HepG2 (cell line): ENCODE measurements at regions not wholly inside any gene's neighbourhood (a gene's known extent, or its start where the extent isn't known, plus 50 kb on each side); places are given as distances from the start of the nearest gene placed in this dataset.

Source experiments
- MED13 ChIP-seq: sonication (generic); formaldehyde crosslinking; IDR thresholded peaks from 2 replicates; pipeline ENCODE4 v1.5.0; 2020; ENCODE audit warnings: missing genetic modification reagents
- MEIS1 ChIP-seq: sonication (generic); formaldehyde crosslinking; IDR thresholded peaks from 2 replicates; pipeline ENCODE4 v1.9.0; 2021; ENCODE audit warnings: mild to moderate bottlenecking, missing genetic modification reagents, moderate library complexity, borderline replicate concordance
- POLR2A ChIP-seq, 2 experiments: IDR thresholded peaks; 2 replicates each; pipeline ENCODE4 v1.6.1; 2011; ENCODE audit warnings: low read depth in 2 of 2, low read length in 2 of 2, mild to moderate bottlenecking in 1 of 2, moderate library complexity in 1 of 2; ENCODE audit not compliant: insufficient read depth in 1 of 2
- USF2 ChIP-seq, 2 experiments: sonication (generic) in 1 of 2; formaldehyde crosslinking in 1 of 2; IDR thresholded peaks; 2 replicates each; pipeline versions ENCODE4 v1.5.1 to v1.6.1; 2011 to 2020; ENCODE audit warnings: borderline replicate concordance in 1 of 2, low read depth in 1 of 2, low read length in 1 of 2, mild to moderate bottlenecking in 1 of 2, missing genetic modification reagents in 1 of 2, moderate library complexity in 1 of 2
- ZNF549 ChIP-seq: sonication (generic); formaldehyde crosslinking; IDR thresholded peaks from 2 replicates; pipeline ENCODE4 v1.5.0; 2020; ENCODE audit warnings: missing genetic modification reagents
- TF ChIP-seq, protein P1 (sequence below): sonication (generic); formaldehyde crosslinking; conservative IDR thresholded peaks from 2 replicates; pipeline ENCODE4 v1.4.0; 2020; ENCODE audit warnings: missing genetic modification reagents
- TF ChIP-seq, protein P2 (sequence below): sonication (generic); formaldehyde crosslinking; IDR thresholded peaks from 2 replicates; pipeline ENCODE4 v1.5.0; 2020; ENCODE audit warnings: mild to moderate bottlenecking, missing genetic modification reagents, moderate library complexity

DNA sequence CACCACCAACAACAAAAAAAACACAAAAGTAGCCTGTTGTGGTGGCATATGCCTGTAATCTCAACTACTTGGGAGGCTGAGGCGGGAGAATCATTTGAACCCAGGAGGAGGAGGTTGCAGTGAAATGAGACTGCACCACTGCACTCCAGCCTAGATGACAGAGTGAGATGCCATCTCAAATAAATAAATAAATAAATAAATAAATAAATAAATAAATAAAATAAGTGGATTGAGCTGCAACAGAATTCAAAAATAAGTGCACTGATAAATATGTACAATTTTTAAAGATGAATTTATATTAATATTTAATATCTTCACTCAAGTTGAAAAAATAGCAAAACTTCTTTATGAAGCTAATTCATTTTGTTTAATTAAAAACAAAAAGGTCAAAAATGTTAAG, 259.6 kb downstream of the IRX2 start:
- TF ChIP-seq, protein P1, sequence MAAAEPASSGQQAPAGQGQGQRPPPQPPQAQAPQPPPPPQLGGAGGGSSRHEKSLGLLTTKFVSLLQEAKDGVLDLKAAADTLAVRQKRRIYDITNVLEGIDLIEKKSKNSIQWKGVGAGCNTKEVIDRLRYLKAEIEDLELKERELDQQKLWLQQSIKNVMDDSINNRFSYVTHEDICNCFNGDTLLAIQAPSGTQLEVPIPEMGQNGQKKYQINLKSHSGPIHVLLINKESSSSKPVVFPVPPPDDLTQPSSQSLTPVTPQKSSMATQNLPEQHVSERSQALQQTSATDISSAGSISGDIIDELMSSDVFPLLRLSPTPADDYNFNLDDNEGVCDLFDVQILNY (CRISPR knock-in tag), result no peak
- TF ChIP-seq POLR2A (IDR thresholded peaks at IDR 0.05; ENCODE audit: insufficient read depth in 1 of 2, low read depth in 2 of 2, low read length in 2 of 2), result no peak
- TF ChIP-seq USF2 (IDR thresholded peaks at IDR 0.05; ENCODE audit: low read depth, low read length), result no peak
- TF ChIP-seq USF2 (CRISPR knock-in tag; IDR thresholded peaks at IDR 0.05; ENCODE audit: borderline replicate concordance), result no peak
- no peak for TF ChIP-seq ZNF549 (CRISPR knock-in tag)
- TF ChIP-seq MEIS1 (CRISPR knock-in tag), result no peak
- TF ChIP-seq MED13 (CRISPR knock-in tag), result no peak
- TF ChIP-seq, protein P2, sequence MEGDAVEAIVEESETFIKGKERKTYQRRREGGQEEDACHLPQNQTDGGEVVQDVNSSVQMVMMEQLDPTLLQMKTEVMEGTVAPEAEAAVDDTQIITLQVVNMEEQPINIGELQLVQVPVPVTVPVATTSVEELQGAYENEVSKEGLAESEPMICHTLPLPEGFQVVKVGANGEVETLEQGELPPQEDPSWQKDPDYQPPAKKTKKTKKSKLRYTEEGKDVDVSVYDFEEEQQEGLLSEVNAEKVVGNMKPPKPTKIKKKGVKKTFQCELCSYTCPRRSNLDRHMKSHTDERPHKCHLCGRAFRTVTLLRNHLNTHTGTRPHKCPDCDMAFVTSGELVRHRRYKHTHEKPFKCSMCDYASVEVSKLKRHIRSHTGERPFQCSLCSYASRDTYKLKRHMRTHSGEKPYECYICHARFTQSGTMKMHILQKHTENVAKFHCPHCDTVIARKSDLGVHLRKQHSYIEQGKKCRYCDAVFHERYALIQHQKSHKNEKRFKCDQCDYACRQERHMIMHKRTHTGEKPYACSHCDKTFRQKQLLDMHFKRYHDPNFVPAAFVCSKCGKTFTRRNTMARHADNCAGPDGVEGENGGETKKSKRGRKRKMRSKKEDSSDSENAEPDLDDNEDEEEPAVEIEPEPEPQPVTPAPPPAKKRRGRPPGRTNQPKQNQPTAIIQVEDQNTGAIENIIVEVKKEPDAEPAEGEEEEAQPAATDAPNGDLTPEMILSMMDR (CRISPR knock-in tag), result no peak
